SW 1271 (cell line): ENCODE measurements at regions not wholly inside any gene's neighbourhood (a gene's known extent, or its start where the extent isn't known, plus 50 kb on each side); places are given as distances from the start of the nearest gene placed in this dataset.

ENCODE experiments used
- DNase-seq, 2 experiments: peaks; one replicate each; lab custom pipeline; 2025; lab: John Stamatoyannopoulos, UW

DNA sequence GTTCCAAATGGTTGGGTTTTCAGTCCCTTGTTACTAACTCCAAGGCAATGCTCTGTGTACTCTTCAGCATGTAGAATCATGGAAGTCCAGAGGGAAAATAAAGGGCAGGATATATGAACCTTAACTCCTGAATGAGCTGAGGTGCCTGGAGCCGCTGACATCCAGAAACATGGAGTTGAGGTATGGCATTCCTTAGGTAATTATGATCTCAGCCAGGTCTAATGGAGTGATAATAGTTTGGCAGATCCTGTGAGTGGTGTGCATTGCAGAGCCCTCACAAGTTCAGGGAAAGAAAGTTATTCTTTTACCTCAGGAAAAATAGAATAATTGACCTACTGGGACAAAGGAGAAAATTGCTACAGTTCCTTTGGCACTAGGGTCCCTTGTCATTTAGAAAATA is 369.1 kb downstream of the ZNF608 start:
- DNase-seq = no peak

DNA sequence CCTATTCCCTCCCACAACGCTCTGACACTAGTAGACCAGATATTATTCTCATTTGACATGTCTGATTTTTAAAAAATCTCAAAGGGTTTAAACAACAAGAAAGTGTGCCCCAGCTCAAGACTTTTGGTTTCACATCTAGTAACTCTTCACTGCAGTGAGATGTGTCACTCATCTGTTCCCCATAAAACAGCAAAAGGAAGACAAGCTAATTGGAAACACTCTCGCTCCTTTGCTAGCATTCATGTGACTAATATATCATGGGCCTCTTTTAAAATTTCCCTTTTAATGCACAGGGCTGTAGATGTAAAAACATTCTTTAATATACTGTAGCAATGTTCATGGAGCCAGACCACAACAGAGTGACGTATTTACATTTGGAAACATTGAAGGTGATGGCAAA is 372.6 kb downstream of the ZNF608 start:
- no peak for DNase-seq

DNA sequence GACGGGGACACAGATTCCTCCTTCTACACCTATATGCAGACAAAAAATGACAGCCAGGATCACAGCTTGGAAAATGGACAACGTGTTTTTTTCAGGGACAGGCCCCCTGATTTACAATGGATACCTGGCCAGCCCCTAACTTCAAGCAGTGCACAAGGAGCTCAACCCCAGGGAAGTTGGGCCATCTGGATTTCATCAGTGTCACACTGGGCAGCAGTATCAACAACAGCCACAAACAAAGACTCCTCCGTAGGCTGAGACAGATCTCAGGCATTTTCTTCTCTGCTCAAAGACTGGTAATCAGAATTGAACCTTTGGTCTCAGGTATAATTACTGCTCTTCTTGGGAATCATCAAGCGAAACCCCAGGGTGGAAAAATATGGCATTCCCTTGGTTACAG is 374.0 kb downstream of the ZNF608 start:
- no peak for DNase-seq

DNA sequence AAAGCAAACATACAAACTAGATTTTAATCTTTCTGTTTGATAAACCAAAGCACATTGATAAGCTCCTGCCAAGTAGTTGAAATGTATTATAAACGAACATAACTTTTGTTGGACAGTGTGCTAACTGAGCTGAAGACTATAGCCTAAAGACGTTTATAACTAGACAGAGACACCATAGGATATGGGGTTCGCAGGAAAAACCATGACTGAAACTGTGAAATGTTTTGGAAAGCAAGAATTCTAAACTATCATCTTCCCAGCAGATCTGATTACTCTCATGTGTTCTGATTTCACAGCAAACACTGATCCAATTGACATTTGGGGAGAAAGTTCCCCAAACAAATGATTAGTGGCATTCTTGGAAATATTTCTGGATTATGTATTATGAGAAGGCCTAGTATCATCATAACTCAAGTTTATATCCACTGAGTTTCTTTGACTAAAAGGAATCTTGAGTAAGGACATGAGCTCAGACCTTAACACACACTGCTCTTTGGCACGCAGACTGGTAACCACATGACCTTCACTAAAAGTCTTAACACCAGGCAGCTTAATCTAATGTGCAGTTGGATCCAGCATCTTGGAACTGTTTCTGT is 375.2 kb downstream of the ZNF608 start:
- DNase-seq = no peak

DNA sequence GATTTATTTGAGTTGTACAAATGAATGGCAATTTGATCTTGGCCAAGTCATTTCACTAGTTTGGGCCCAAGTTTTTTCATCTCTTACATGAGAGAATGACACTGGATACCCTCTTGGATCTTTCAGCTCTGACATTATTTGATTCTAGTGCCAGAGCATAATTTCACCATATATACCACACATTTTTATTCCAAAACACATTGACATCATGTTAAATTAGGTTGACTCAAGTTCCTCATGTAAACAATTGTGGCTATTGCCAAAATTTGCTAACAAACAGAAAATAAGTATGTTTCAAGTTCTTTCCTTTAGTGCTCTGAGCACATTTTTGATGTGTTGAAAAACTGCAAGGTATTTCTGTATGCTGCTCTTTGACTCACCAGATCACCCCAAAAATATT is 375.8 kb downstream of the ZNF608 start:
- DNase-seq = no peak

DNA sequence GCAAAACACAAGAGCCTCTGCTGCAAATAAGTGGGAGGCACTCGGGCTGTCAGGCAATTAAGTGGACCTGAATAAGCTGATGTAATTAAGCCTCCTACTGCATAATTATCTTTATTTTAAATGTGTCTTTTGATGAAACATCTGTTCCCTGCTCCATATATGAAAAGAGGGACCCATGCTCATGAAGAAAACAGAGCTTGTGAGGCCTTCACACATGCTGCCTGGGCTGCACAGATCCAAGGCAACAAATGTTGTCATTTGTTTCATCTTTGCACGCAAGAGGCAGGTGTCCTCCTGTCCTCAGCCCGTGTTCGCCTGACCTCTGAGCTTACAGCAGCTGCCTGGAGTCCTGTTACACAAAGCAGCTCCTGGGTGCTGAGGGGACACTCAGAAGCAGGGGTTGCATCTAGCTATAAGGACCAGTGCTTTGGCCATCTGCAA is 381.1 kb downstream of the ZNF608 start:
- no peak for DNase-seq

DNA sequence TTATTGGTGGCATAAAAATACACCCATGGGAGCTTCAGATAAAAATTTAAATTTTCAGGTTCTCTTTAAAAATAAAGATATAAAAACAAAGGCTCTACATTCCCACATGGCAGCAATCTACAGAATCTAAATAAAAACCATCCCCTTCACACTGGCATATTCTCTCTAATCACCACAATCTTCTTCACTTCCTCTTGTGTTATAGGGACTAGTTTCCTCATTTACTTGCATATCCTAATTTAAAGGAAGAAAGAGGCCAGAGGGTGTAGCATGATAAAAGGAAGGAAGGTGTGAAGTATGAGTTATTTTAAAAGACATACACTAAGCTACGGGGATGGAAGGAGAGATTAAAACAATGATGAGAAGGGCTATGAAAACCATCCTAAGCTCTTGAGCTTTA is 390.5 kb downstream of the ZNF608 start:
- DNase-seq = no peak

DNA sequence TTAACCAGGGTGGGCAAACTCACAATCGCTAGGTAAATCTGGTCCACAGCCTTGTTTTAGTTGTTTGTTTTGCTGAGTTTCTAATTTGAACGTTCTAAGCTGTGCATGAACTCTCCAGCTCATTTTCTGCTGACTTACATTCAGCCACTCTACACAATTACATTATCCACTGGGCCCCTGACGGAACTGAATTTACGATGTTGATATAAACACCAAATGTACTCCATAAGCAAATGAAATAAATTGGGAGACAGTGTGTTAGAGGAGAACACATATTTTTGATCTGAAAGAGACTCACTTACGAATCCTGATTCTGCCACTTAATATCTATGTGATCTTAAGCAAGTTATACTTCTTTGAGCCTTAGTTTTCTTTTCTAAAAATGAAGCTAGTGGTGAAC is 393.4 kb downstream of the ZNF608 start:
- DNase-seq = no peak

DNA sequence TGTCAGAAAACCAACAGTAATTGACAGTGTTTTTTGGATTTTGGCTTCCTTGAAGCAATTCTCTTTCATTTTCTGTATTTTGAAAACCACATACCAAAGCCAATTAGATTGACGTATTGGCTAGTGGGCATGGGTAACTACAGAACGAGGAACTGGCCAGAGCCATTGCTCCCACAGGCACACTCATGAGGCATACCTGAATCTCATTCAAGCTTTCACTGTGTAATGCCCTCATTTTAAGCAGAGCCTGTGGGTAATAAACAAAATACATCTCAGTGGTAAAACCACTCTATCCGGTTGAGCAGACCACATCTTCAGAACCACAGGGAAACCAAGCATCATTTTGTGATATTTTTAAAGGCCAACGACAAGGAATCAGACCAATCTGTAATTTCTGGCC is 394.1 kb downstream of the ZNF608 start:
- DNase-seq = no peak

DNA sequence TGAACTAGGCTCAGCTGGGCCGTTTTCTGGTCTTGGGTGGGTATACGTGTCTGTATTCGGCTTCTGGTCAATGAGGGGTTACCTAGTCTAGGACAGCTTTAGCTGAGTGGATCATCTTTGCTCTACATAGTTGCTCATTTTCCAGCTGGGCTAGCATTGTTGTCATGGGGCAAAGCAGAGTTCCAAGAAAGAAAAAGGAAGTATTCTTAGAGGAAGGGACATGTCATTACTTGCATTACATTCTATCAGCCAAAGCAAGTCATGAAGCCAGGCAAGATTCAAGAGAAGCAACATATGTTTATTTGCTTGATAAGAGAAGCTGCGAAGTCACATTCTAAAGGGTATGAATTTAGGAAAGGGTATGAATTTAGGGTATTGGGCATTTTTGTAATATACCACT is 396.5 kb downstream of the ZNF608 start:
- DNase-seq = no peak

DNA sequence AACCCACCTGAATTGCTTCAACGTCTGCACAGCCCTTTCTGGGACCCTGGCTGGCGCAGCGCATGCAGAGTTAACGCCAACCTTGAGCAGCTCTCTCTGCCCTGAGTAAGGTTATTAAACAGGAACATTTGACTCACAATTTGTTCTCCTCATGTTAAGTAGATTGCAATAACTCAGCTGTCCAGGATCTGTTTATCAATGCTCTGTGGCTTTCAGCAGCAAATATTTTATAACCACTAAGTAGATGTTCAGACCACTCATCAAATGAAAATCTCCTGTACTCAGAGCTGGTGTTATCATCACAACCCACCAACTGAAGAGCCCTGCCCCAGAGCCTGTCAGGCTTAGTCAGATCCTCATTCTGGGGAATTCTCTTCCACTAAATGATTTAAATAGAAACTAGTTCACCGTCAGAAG is 403.0 kb downstream of the ZNF608 start:
- DNase-seq = no peak

DNA sequence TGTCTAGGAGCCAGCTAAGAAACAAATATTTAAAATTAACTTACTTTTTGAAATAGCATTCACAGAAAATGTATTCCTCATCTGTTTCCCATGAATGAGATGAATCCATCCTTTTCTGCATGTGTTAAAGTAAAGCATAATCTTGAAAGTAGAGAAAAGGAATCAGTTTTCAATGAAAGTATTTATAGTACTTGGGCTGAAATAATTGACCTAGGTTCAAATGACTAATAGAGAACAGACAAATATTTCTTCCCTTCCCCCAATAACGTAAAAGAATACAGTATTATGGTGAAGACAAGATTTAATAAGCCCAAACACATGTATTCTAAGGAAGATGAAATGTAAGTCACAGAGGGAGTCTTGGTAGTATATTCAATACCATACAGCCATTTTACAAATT is 403.5 kb downstream of the ZNF608 start:
- no peak for DNase-seq

DNA sequence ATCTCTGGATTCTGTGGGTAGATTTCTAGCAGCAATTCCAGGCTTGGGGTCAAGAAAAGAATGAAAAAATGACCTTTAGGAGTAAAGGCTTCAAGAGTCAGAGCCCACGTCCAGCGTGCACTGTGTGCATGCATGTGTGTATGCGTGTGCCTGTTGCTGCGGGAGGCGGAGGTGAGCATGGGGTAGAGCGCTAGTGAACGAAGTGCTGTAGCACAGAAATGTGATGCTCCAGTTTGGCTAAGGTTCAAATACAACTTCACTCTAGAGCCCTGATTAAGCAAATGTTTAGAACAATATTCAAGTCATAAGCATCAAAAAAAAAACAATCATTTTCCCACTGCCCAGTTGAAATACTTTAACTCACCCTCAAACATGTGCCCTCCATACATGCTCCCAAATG is 403.9 kb downstream of the ZNF608 start:
- DNase-seq = no peak

DNA sequence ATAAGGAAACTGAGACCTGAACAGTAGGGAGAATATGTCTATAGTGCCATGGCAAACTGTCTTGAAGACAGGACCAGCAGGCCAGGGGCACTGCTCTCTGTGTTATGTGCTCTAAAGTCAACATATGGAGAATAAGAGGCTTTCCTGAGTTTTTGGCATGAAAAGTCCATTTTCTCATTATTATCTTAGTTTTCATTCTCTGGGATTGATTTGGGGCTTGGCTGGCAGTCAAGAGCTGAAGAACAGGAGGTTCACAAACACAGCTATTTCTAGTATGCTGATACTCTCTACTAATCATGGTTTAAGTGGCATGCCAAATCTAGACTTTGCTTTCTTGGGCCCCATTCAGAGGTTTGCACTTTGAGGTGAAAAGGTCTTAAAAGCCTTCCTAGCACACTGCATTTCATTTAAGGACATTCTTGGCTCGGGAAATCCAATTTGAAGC is 404.4 kb downstream of the ZNF608 start:
- DNase-seq = no peak

DNA sequence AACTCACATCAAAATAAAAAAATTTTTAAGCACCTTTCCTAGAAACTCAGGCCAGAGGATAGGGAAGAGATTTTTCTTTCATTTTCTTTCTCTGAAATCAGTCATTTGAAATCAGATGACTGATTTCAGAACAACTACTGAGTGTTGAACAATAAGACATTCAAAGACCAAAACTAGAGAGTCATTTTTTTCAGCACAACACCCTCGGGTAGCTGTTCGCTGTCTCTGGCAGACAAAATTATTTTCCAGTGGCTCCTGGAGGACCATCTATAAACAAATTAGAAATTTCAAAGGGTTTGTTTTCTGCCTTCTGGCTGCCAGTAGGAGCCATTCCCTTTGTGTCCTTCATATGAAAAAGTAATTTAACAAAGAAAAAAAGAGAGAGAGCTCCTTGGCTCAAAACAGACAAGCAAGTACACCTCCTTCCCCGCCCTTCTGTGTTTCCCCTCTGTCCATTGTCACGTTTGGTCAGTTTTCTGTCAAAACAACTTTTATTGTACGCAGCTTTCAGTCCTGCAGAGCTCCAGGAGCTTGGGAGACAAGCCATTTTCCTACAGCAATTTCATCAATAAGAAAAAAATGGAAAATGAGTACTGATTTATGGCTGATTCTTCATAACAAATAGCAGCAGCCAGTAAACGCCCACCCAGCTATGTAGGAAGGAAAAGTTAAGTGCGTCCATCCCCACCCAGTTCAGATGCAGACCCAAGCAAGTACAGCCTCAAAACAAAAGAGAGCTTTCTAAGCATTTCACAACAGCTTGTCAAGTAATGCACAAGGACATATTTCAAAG is 405.2 kb downstream of the ZNF608 start:
- no peak for DNase-seq

DNA sequence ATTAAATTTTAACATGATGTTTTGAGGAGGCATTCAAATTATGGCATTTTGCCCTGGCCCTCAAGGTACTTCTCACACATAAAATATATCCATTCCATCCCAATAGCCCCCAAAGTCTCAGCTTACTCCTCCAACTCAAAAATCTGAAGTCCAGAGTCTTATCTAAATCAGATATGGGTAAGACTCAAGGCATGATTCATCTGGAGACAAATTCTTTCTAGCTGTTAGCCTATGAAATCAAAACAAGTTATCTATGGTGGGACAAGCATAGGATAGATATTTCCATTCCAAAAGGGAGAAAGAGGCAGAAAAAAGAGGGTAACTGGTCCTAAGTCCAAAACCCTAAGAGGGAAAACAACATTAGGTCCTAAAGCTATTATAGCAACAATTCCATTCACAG is 408.4 kb downstream of the ZNF608 start:
- no peak for DNase-seq

DNA sequence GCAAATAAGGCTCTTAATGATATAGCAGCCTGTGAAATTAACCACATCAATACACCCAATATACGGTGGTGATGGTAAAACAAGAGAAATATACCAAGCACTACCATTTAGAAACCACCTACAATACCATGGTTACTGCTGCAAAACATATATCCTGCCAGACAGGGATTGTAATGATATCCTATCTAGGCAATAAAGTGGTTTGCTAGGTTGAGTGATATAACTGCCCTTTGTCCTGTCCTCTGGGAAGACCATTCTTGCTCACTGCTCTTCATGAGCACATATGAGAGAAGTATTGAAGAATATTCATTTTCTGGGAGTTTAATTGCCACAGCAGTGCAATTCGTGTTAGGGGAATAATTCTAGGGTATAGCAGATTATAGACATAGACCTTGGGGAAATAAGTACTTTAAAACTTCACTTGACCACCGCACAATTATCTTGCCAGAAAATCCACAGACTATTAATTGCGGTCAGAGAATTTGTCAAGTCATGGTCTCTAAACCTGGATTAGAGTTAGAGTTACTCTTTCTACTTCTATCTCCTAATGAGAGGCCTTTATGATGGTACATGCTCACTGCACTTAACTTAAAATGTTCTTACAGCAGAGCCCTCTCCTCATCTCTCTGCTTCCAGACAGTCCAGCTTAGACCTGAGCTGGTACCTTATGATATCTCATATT is 413.0 kb downstream of the ZNF608 start:
- DNase-seq = no peak

DNA sequence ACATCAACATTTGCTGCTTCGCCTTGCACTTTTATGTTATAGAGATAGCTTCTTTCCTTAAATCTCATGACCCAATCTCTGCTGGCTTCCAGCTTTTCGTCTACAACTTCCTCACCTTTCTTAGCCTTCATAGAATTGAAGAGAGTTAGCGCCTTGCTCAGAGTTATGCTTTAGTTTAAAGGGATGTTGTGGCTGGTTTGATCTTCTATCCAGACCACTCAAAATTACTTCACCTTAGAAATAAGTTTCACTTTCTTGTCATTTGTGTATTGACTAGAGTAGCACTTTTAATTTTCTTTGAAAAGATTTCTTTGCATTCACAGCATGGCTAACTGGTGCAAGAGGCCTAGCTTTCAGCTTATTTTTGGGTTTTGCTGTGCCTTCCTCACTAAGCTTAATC is 414.2 kb downstream of the ZNF608 start:
- no peak for DNase-seq

DNA sequence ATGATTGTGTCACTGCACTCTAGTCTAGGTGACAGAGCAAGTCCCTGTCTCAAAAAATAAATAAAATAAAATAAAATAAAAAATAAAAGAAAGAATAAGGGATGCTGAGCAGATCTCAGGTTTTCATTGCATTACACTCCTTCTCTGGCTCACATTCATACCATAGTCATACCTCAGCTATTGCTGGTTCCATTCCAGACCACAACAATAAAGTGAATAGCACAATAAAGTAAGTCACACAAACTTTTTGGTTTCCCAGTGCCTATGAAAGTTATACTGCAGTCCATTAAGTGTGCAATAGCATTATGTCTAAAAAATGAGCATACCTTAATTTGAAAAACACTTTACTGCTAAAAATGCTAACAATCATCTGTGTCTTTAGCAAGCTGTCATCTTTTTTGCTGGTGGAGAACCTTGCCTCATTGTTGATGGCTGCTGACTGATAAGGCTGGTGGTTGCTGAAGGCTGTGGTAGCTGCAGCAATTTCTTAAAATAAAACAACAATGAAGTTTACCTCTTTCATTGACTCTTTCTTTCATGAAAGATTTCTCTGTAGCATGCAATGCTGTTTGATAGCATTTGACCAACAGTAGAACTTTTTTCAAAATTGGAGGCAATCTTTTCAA is 415.7 kb downstream of the ZNF608 start:
- no peak for DNase-seq

DNA sequence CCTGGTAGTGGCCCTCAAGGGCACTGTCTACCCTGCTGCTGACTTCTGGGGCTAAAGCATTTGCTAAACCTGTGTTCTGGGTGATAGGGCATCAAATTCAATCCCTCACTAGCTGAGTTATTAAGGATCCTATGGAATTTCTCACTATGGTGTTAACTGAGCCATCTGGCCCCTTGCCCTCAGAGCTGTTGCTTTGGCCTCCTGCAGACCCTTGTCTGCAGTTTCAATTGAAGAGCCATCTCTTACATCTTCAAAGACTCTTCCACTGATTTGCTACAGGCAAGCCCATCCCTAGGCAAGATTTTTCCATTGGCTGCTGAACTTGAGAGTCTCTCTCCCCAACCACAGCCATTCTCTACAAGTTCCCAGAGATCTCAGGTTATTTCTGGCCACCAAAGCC is 418.2 kb downstream of the ZNF608 start:
- no peak for DNase-seq

DNA sequence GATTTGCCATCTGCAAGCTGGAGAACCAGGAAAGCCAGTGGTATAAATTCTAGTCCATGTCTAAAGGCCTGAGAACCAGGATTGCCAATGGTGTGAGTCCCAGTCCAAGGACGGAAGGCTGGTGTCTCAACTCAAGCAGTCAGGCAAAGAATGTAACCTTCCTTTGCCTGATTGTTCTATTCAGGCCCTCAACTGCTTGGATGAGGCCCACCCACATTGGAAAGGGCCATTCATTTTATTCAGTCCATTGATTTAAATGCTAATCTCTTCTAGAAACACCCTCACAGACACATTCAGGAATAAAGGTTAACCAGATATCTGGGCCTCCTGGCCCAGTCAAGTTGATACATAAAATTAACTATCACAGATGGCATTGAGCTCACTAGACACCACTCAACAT is 427.8 kb downstream of the ZNF608 start:
- no peak for DNase-seq

DNA sequence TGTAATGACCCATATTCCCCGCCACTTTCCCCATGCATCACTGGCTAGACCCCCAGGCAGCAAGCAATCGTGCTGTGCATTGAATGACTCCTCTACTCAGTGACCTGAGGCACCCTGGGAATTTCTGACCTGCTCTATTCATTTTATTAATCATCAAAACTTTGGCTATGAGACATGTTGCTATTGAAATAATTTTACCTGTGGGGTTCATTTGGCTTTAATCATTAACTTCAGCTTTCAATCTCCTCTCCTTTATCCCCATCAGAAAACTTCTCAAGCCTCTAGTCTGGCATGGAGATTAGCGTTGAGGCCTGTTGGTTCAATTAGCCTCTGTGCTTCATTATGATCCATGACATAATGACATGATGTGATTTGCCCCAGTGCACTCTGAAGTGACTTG is 429.0 kb downstream of the ZNF608 start:
- DNase-seq = no peak
